ENCODE measurements at regions not wholly inside any gene's neighbourhood (a gene's known extent, or its start where the extent isn't known, plus 50 kb on each side); places are given as distances from the start of the nearest gene placed in this dataset.

- WGBS, 2 donors, result 97 to 98% methylated on average over 2 of the region's 2 CpGs
- Histone ChIP-seq H3K27me3 (no peaks in the 10 kb centered on the region), H3K4me3 (no peak overlapping the region), H3K4me1 (no peaks in the 10 kb centered on the region), H3K36me3 (no peaks in the 10 kb centered on the region), H3K9me3 (no peaks in the 10 kb centered on the region), H3K27ac (no peak overlapping the region)
- intact Hi-C loops (cut with DNase I), result no loop called here
- TF ChIP-seq CTCF (IDR thresholded peaks at IDR 0.05), result no peak
- TF ChIP-seq POLR2A (IDR thresholded peaks at IDR 0.05), result no peak
- no peak for DNase-seq
Measured at GRCh38 chr4:130064471-130064870, 968.5 kb downstream of the C4orf33 start.

- whole genome bisulfite sequencing, 2 donors, result 88 to 95% methylated on average over 1 of the region's 1 CpG
- TF ChIP-seq CTCF (IDR thresholded peaks at IDR 0.05), result no peak
Measured at GRCh38 chr4:130067419-130067818, 971.5 kb downstream of the C4orf33 start.

GRCh38 chr4:130068072-130068471 is 972.1 kb downstream of the C4orf33 start:
- no peaks in the 10 kb centered on the region for H3K4me1 ChIP-seq
- intact Hi-C loops (cut with DNase I), result no loop called here
- no peaks in the 10 kb centered on the region for H3K27me3 ChIP-seq
- WGBS, 2 donors, result 13 to 35% methylated on average over 1 of the region's 1 CpG
- H3K9me3 ChIP-seq, result no peaks in the 10 kb centered on the region
- no peak overlapping the region for H3K27ac ChIP-seq
- no peaks in the 10 kb centered on the region for H3K36me3 ChIP-seq
- TF ChIP-seq POLR2A (IDR thresholded peaks at IDR 0.05) (no peak), CTCF (IDR thresholded peaks at IDR 0.05) (no peak)
- no peak overlapping the region for H3K4me3 ChIP-seq
- no peak for DNase-seq

More at GRCh38 chr4:130067419-130067818, 971.5 kb downstream of the C4orf33 start:
- intact Hi-C loops (cut with DNase I), result no loop called here
- DNase-seq, result no peak
- Histone ChIP-seq H3K4me3 (no peak overlapping the region), H3K27ac (no peak overlapping the region), H3K9me3 (no peaks in the 10 kb centered on the region), H3K4me1 (no peaks in the 10 kb centered on the region), H3K36me3 (no peaks in the 10 kb centered on the region), H3K27me3 (no peaks in the 10 kb centered on the region)

GRCh38 chr4:130071746-130072145 is 975.8 kb downstream of the C4orf33 start:
- WGBS, 2 donors, result 29 to 49% methylated on average over 2 of the region's 2 CpGs
- TF ChIP-seq POLR2A (IDR thresholded peaks at IDR 0.05) (no peak), CTCF (IDR thresholded peaks at IDR 0.05) (no peak)
- no peak for DNase-seq

GRCh38 chr4:130073145-130073790 is 977.3 kb downstream of the C4orf33 start:
- Histone ChIP-seq H3K9me3 (no peaks in the 10 kb centered on the region), H3K27ac (no peak overlapping the region), H3K27me3 (no peaks in the 10 kb centered on the region), H3K4me3 (no peak overlapping the region), H3K4me1 (no peaks in the 10 kb centered on the region), H3K36me3 (no peaks in the 10 kb centered on the region)
- intact Hi-C loops (cut with DNase I), result no loop called here
- WGBS, 2 donors, result 25 to 27% methylated on average over 3 of the region's 3 CpGs
- no peak for DNase-seq
- TF ChIP-seq CTCF (IDR thresholded peaks at IDR 0.05) (no peak), POLR2A (IDR thresholded peaks at IDR 0.05) (no peak)

More at GRCh38 chr4:130071746-130072145, 975.8 kb downstream of the C4orf33 start:
- Histone ChIP-seq H3K9me3 (no peaks in the 10 kb centered on the region), H3K4me1 (no peaks in the 10 kb centered on the region), H3K27ac (no peak overlapping the region), H3K36me3 (no peaks in the 10 kb centered on the region), H3K27me3 (no peaks in the 10 kb centered on the region), H3K4me3 (no peak overlapping the region)
- intact Hi-C loops (cut with DNase I), result no loop called here
